IPS DF 4.7 (cell line): ENCODE measurements at regions not wholly inside any gene's neighbourhood (a gene's known extent, or its start where the extent isn't known, plus 50 kb on each side); places are given as distances from the start of the nearest gene placed in this dataset.
"Not testable (repeated sequence)": the region's sequence is repeated elsewhere in the genome, so short reads cannot be mapped to it uniquely, and the experiment has no call there.

Source experiments
- DNase-seq: peaks from one replicate; pipeline ENCODE4 v3.0.0-alpha.2; 2013; ENCODE audit warnings: low spot score; ENCODE audit errors: extremely low read depth

GRCh38 chr1:187703138-187704130 is 874.7 kb downstream of the PLA2G4A start:
- not testable (repeated sequence) for DNase-seq

GRCh38 chr1:187714470-187714869 is 885.7 kb downstream of the PLA2G4A start:
- no peak for DNase-seq

GRCh38 chr1:187715483-187715882 is 886.7 kb downstream of the PLA2G4A start:
- DNase-seq, result no peak

GRCh38 chr1:187716160-187716559 is 887.4 kb downstream of the PLA2G4A start:
- DNase-seq, result no peak

- DNase-seq, result no peak
These were observed 889.8 kb downstream of the PLA2G4A start for GRCh38 chr1:187718527-187718926.

- no peak for DNase-seq
These were observed 892.5 kb downstream of the PLA2G4A start for GRCh38 chr1:187721216-187721615.

- no peak for DNase-seq
These were observed 896.5 kb downstream of the PLA2G4A start for GRCh38 chr1:187725216-187725615.

- no peak for DNase-seq
These were observed 904.5 kb downstream of the PLA2G4A start for GRCh38 chr1:187733232-187733631.

- no peak for DNase-seq
These were observed 905.7 kb downstream of the PLA2G4A start for GRCh38 chr1:187734427-187734826.

GRCh38 chr1:187744665-187745064 is 915.9 kb downstream of the PLA2G4A start:
- no peak for DNase-seq

- no peak for DNase-seq
These were observed 926.8 kb downstream of the PLA2G4A start for GRCh38 chr1:187755536-187755935.

- not testable (repeated sequence) for DNase-seq
These were observed 927.9 kb downstream of the PLA2G4A start for GRCh38 chr1:187756684-187757083.

- no peak for DNase-seq
These were observed 931.1 kb downstream of the PLA2G4A start for GRCh38 chr1:187759825-187760333.

GRCh38 chr1:187762118-187762517 is 933.4 kb downstream of the PLA2G4A start:
- no peak for DNase-seq

GRCh38 chr1:187763465-187763864 is 934.7 kb downstream of the PLA2G4A start:
- DNase-seq, result no peak

GRCh38 chr1:187763976-187764375 is 935.2 kb downstream of the PLA2G4A start:
- DNase-seq, result no peak

- DNase-seq, result no peak
These were observed 942.6 kb downstream of the PLA2G4A start for GRCh38 chr1:187771396-187771795.

GRCh38 chr1:187773168-187773567 is 944.4 kb downstream of the PLA2G4A start:
- DNase-seq, result no peak

GRCh38 chr1:187787736-187788135 is 959.0 kb downstream of the PLA2G4A start:
- DNase-seq, result no peak

GRCh38 chr1:187788718-187789117 is 960.0 kb downstream of the PLA2G4A start:
- DNase-seq, result no peak

- no peak for DNase-seq
These were observed 962.0 kb downstream of the PLA2G4A start for GRCh38 chr1:187790724-187791123.

- no peak for DNase-seq
These were observed 965.8 kb downstream of the PLA2G4A start for GRCh38 chr1:187794561-187794960.

GRCh38 chr1:187809549-187809948 is 980.8 kb downstream of the PLA2G4A start:
- no peak for DNase-seq
